ENCODE measurements at regions not wholly inside any gene's neighbourhood (a gene's known extent, or its start where the extent isn't known, plus 50 kb on each side); places are given as distances from the start of the nearest gene placed in this dataset.

DNA sequence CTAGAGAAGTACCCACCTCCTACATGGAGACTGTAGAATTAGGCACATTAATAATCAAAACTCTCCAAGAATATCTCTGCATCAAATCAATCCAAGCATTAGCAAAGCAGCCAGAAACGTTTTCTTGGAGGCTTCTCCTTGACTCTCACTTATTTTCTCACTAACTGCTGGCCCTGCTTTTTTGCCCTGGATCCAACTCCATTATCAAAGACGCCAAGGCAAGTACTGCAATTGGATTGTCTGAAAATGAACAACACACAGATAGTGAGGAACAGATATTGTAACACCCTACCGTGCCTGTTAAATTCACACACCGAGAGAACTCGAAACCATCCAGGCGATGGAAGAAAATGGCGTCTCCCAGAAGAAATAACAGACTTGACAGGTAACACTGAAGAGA lies 256.2 kb upstream of the MDFIC2 start:
- no peak for TF ChIP-seq POLR2AphosphoS5 (IDR thresholded peaks at IDR 0.05)
- TF ChIP-seq, protein P1, sequence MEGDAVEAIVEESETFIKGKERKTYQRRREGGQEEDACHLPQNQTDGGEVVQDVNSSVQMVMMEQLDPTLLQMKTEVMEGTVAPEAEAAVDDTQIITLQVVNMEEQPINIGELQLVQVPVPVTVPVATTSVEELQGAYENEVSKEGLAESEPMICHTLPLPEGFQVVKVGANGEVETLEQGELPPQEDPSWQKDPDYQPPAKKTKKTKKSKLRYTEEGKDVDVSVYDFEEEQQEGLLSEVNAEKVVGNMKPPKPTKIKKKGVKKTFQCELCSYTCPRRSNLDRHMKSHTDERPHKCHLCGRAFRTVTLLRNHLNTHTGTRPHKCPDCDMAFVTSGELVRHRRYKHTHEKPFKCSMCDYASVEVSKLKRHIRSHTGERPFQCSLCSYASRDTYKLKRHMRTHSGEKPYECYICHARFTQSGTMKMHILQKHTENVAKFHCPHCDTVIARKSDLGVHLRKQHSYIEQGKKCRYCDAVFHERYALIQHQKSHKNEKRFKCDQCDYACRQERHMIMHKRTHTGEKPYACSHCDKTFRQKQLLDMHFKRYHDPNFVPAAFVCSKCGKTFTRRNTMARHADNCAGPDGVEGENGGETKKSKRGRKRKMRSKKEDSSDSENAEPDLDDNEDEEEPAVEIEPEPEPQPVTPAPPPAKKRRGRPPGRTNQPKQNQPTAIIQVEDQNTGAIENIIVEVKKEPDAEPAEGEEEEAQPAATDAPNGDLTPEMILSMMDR (IDR thresholded peaks at IDR 0.05) = no peak
- TF ChIP-seq POLR2A (IDR thresholded peaks at IDR 0.05) = no peak
